ENCODE measurements at regions not wholly inside any gene's neighbourhood (a gene's known extent, or its start where the extent isn't known, plus 50 kb on each side); places are given as distances from the start of the nearest gene placed in this dataset.

GRCh38 chr20:52610749-52611148 is 361.4 kb upstream of the TSHZ2 start:
- TF ChIP-seq CTCF (conservative IDR thresholded peaks at IDR 0.05) (no peak), EZH2 (IDR thresholded peaks at IDR 0.05; ENCODE audit: low read depth) (no peak)

All from PC-9 (cell line).